ENCODE measurements at regions not wholly inside any gene's neighbourhood (a gene's known extent, or its start where the extent isn't known, plus 50 kb on each side); places are given as distances from the start of the nearest gene placed in this dataset.

DNA sequence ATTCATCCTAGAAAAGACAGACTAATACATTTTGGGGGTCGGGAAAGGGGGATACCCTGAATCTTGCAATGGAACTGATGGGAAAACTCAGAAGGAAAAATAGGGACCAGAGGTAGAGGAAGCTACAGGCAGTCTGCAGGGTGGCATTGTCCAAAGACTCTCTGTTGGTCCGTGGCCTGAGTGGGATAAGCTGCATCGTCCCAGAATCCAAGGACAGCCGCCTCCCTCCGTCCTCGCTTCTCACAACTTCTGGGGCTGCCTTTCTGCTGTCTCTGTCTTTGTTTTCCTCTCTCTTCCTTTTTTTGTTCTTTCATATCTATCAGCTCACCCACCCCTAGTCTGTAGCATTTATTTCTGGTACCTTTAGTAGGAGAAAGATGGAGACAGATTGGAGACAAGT, 1052.6 kb upstream of the RBFOX1 start:
- Histone ChIP-seq H3K4me3 (ENCODE audit: low read length) (no peak overlapping the region), H3K9me2 (replicated peaks; ENCODE audit: low read length) (no peaks in the 10 kb centered on the region), H2AFZ (ENCODE audit: low read length) (no peak overlapping the region), H3K27ac (ENCODE audit: low read length) (no peak overlapping the region), H3K27me3 (ENCODE audit: low read length) (no peaks in the 10 kb centered on the region), H3K36me3 (ENCODE audit: low read depth, low read length) (no peaks in the 10 kb centered on the region), H3F3A (ENCODE audit: low read length, unreplicated experiment) (no peaks in the 10 kb centered on the region), H3K9me3 (ENCODE audit: low read length) (no peaks in the 10 kb centered on the region), H3K9ac (ENCODE audit: low read length) (no peak overlapping the region), H3K4me2 (ENCODE audit: low read length) (no peak overlapping the region), H3K79me2 (ENCODE audit: low read length) (no peaks in the 10 kb centered on the region), H4K20me1 (ENCODE audit: low read length) (no peaks in the 10 kb centered on the region), H3K4me1 (ENCODE audit: insufficient read depth, low read length) (no peaks in the 10 kb centered on the region)
- intact Hi-C loops (cut with micrococcal nuclease), result no loop called here
- no peak for TF ChIP-seq EZH2 (IDR thresholded peaks at IDR 0.05; ENCODE audit: low read length, unreplicated experiment)
- TF ChIP-seq, protein P1, sequence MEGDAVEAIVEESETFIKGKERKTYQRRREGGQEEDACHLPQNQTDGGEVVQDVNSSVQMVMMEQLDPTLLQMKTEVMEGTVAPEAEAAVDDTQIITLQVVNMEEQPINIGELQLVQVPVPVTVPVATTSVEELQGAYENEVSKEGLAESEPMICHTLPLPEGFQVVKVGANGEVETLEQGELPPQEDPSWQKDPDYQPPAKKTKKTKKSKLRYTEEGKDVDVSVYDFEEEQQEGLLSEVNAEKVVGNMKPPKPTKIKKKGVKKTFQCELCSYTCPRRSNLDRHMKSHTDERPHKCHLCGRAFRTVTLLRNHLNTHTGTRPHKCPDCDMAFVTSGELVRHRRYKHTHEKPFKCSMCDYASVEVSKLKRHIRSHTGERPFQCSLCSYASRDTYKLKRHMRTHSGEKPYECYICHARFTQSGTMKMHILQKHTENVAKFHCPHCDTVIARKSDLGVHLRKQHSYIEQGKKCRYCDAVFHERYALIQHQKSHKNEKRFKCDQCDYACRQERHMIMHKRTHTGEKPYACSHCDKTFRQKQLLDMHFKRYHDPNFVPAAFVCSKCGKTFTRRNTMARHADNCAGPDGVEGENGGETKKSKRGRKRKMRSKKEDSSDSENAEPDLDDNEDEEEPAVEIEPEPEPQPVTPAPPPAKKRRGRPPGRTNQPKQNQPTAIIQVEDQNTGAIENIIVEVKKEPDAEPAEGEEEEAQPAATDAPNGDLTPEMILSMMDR (conservative IDR thresholded peaks at IDR 0.05; ENCODE audit: low read depth, low read length), result no peak
- TF ChIP-seq EZH2phosphoT487 (IDR thresholded peaks at IDR 0.05; ENCODE audit: borderline replicate concordance, low read length), result no peak
- BruUV-seq (replicated peaks), result no TSS peak
- ChIA-PET POLR2A (ENCODE audit: unreplicated experiment) (no interaction called here), CTCF (no interaction called here)
- DNase-seq (no peak), ATAC-seq (no peak)

- no peaks in the 10 kb centered on the region for H3K9me3 ChIP-seq (ENCODE audit: low read length)
- no peaks in the 10 kb centered on the region for H4K20me1 ChIP-seq (ENCODE audit: low read length)
- H3K4me1 ChIP-seq (ENCODE audit: insufficient read depth, low read length), result no peaks in the 10 kb centered on the region
- no peak overlapping the region for H3K4me2 ChIP-seq (ENCODE audit: low read length)
- POLR2A ChIA-PET (ENCODE audit: unreplicated experiment), result no interaction called here
- no peak for ATAC-seq
- H3K27ac ChIP-seq (ENCODE audit: low read length), result no peak overlapping the region
- H3K36me3 ChIP-seq (ENCODE audit: low read depth, low read length), result no peaks in the 10 kb centered on the region
- no peaks in the 10 kb centered on the region for H3K9me2 ChIP-seq (replicated peaks; ENCODE audit: low read length)
- H3K79me2 ChIP-seq (ENCODE audit: low read length), result no peaks in the 10 kb centered on the region
- intact Hi-C loops (cut with micrococcal nuclease), result no loop called here
- H3K9ac ChIP-seq (ENCODE audit: low read length), result no peak overlapping the region
- H3F3A ChIP-seq (ENCODE audit: low read length, unreplicated experiment), result no peaks in the 10 kb centered on the region
- TF ChIP-seq, protein P1 (conservative IDR thresholded peaks at IDR 0.05; ENCODE audit: low read depth, low read length), result no peak
- TF ChIP-seq EZH2 (IDR thresholded peaks at IDR 0.05; ENCODE audit: low read length, unreplicated experiment), result no peak
- TF ChIP-seq EZH2phosphoT487 (IDR thresholded peaks at IDR 0.05; ENCODE audit: borderline replicate concordance, low read length), result no peak
- no peak overlapping the region for H2AFZ ChIP-seq (ENCODE audit: low read length)
- no peak for DNase-seq
- CTCF ChIA-PET, result no interaction called here
- H3K27me3 ChIP-seq (ENCODE audit: low read length), result no peaks in the 10 kb centered on the region
- H3K4me3 ChIP-seq (ENCODE audit: low read length), result no peak overlapping the region
- no TSS peak for BruUV-seq (replicated peaks)
These were observed 1053.4 kb upstream of the RBFOX1 start for GRCh38 chr16:6279286-6279685.

GRCh38 chr16:6274351-6274750, 1058.3 kb upstream of the RBFOX1 start:
- no peak overlapping the region for H2AFZ ChIP-seq (ENCODE audit: low read length)
- no peaks in the 10 kb centered on the region for H3F3A ChIP-seq (ENCODE audit: low read length, unreplicated experiment)
- no peak overlapping the region for H3K9ac ChIP-seq (ENCODE audit: low read length)
- ATAC-seq (no peak), DNase-seq (no peak)
- no peak overlapping the region for H3K27ac ChIP-seq (ENCODE audit: low read length)
- 0 out of 2 replicates have a peak, but pooled peaks cover 4% of the 10 kb centered on the region for H3K9me3 ChIP-seq (ENCODE audit: low read length)
- no peaks in the 10 kb centered on the region for H3K36me3 ChIP-seq (ENCODE audit: low read depth, low read length)
- H3K4me3 ChIP-seq (ENCODE audit: low read length), result no peak overlapping the region
- ChIA-PET CTCF (no interaction called here), POLR2A (ENCODE audit: unreplicated experiment) (no interaction called here)
- no peaks in the 10 kb centered on the region for H3K27me3 ChIP-seq (ENCODE audit: low read length)
- no peaks in the 10 kb centered on the region for H4K20me1 ChIP-seq (ENCODE audit: low read length)
- H3K4me2 ChIP-seq (ENCODE audit: low read length), result no peak overlapping the region
- TF ChIP-seq EZH2 (IDR thresholded peaks at IDR 0.05; ENCODE audit: low read length, unreplicated experiment), result no peak
- no peak for TF ChIP-seq EZH2phosphoT487 (IDR thresholded peaks at IDR 0.05; ENCODE audit: borderline replicate concordance, low read length)
- TF ChIP-seq, protein P1 (conservative IDR thresholded peaks at IDR 0.05; ENCODE audit: low read depth, low read length), result no peak
- intact Hi-C loops (cut with micrococcal nuclease), result no loop called here
- no peaks in the 10 kb centered on the region for H3K4me1 ChIP-seq (ENCODE audit: insufficient read depth, low read length)
- no TSS peak for BruUV-seq (replicated peaks)
- no peaks in the 10 kb centered on the region for H3K9me2 ChIP-seq (replicated peaks; ENCODE audit: low read length)
- H3K79me2 ChIP-seq (ENCODE audit: low read length), result no peaks in the 10 kb centered on the region
